Neutrophil (primary cell): ENCODE measurements at regions not wholly inside any gene's neighbourhood (a gene's known extent, or its start where the extent isn't known, plus 50 kb on each side); places are given as distances from the start of the nearest gene placed in this dataset.

Source experiments
- H3K27ac ChIP-seq: fragments of 200-600 bp; sonication (generic); 2 replicates; pipeline ENCODE4 v1.5.1; 2016; ENCODE audit warnings: mild to moderate bottlenecking, moderate library complexity
- H3K27me3 ChIP-seq: fragments of 200-600 bp; sonication (generic); 2 replicates; pipeline ENCODE4 v1.6.0; 2016; ENCODE audit warnings: mild to moderate bottlenecking
- H3K36me3 ChIP-seq: fragments of 200-600 bp; sonication (generic); 2 replicates; pipeline ENCODE4 v1.5.1; 2017
- H3K4me1 ChIP-seq, 2 experiments: fragments of 200-600 bp in 1 of 2; sonication (generic) in 1 of 2; 1 replicate in 1 of 2; 2 replicates in 1 of 2; pipeline versions ENCODE4 v1.5.1 to v1.6.1; 2013 to 2016; ENCODE audit warnings: low read depth in 1 of 2, low read length in 1 of 2, mild to moderate bottlenecking in 1 of 2, moderate library complexity in 1 of 2; ENCODE audit not compliant: control insufficient read depth in 1 of 2, insufficient read depth in 1 of 2
- H3K4me3 ChIP-seq, 2 experiments: fragments of 200-600 bp in 1 of 2; sonication (generic) in 1 of 2; 1 replicate in 1 of 2; 2 replicates in 1 of 2; pipeline ENCODE4 v1.5.1; 2013 to 2016; ENCODE audit warnings: low read depth in 1 of 2, low read length in 1 of 2, mild to moderate bottlenecking in 1 of 2, moderate library complexity in 1 of 2
- H3K9me3 ChIP-seq: fragments of 200-600 bp; sonication (generic); 2 replicates; pipeline ENCODE4 v1.5.1; 2016
- CTCF ChIP-seq: fragments of 200-600 bp; sonication (generic); IDR thresholded peaks from 2 replicates; pipeline ENCODE4 v1.5.1; 2016; ENCODE audit warnings: antibody characterized with exemption

GRCh38 chr3:39751286-39751685 lies 58.1 kb upstream of the MYRIP start:
- Histone ChIP-seq H3K27ac (no peak overlapping the region), H3K36me3 (no peaks in the 10 kb centered on the region), H3K9me3 (no peaks in the 10 kb centered on the region), H3K4me3 (no peak overlapping the region), H3K4me1 (peaks cover 0 to 17% of the 10 kb centered on the region in 2 experiments), H3K27me3 (no peaks in the 10 kb centered on the region)
- TF ChIP-seq CTCF: no peak

- Histone ChIP-seq H3K27ac (no peak overlapping the region), H3K27me3 (no peaks in the 10 kb centered on the region), H3K4me3 (no peak overlapping the region), H3K36me3 (no peaks in the 10 kb centered on the region), H3K4me1 (peaks cover 0 to 17% of the 10 kb centered on the region in 2 experiments), H3K9me3 (no peaks in the 10 kb centered on the region)
- TF ChIP-seq CTCF: no peak
These were observed 57.3 kb upstream of the MYRIP start for GRCh38 chr3:39752019-39752637.

- TF ChIP-seq CTCF: no peak
- Histone ChIP-seq H3K9me3 (no peaks in the 10 kb centered on the region), H3K27ac (no peak overlapping the region), H3K27me3 (no peaks in the 10 kb centered on the region), H3K36me3 (no peaks in the 10 kb centered on the region), H3K4me1 (peaks cover 0 to 17% of the 10 kb centered on the region in 2 experiments), H3K4me3 (no peak overlapping the region)
These were observed 56.7 kb upstream of the MYRIP start for GRCh38 chr3:39752751-39753150.

GRCh38 chr3:39753391-39753790 lies 56.0 kb upstream of the MYRIP start:
- Histone ChIP-seq H3K4me3 (no peak overlapping the region), H3K27me3 (no peaks in the 10 kb centered on the region), H3K9me3 (no peaks in the 10 kb centered on the region), H3K36me3 (no peaks in the 10 kb centered on the region), H3K4me1 (peaks cover 0 to 17% of the 10 kb centered on the region in 2 experiments), H3K27ac (no peak overlapping the region)
- no peak for TF ChIP-seq CTCF

- Histone ChIP-seq H3K4me1 (peaks cover 0 to 17% of the 10 kb centered on the region in 2 experiments), H3K36me3 (no peaks in the 10 kb centered on the region), H3K27me3 (no peaks in the 10 kb centered on the region), H3K9me3 (no peaks in the 10 kb centered on the region), H3K4me3 (no peak overlapping the region), H3K27ac (no peak overlapping the region)
- no peak for TF ChIP-seq CTCF
These were observed 54.9 kb upstream of the MYRIP start for GRCh38 chr3:39754549-39754948.
